CD14-positive monocyte (primary cell): ENCODE measurements at regions not wholly inside any gene's neighbourhood (a gene's known extent, or its start where the extent isn't known, plus 50 kb on each side); places are given as distances from the start of the nearest gene placed in this dataset.

Experiments
- DNase-seq, 3 donors: peaks; one replicate each; pipeline ENCODE4 v3.0.0-alpha.2; 2011 to 2022
- H2AFZ ChIP-seq: 2 replicates; pipeline ENCODE4 v1.6.0; 2012; ENCODE audit warnings: mild to moderate bottlenecking, low read depth, low read length, inconsistent platforms; ENCODE audit not compliant: insufficient read depth, poor library complexity, severe bottlenecking
- H3K27ac ChIP-seq, 2 donors: 1 replicate in 1 of 2; 2 replicates in 1 of 2; pipeline ENCODE4 v1.5.1; 2012 to 2013; ENCODE audit warnings: low read length in 2 of 2, control low read depth in 1 of 2, inconsistent platforms in 1 of 2, low read depth in 1 of 2, mild to moderate bottlenecking in 1 of 2
- H3K27me3 ChIP-seq, 2 donors: one replicate each; pipeline versions ENCODE4 v1.6.0 to v1.6.1; 2011 to 2013; ENCODE audit warnings: low read length in 2 of 2; ENCODE audit not compliant: control insufficient read depth in 2 of 2, insufficient read depth in 2 of 2
- H3K36me3 ChIP-seq, 2 donors: replicated peaks in 1 of 2; 1 replicate in 1 of 2; 2 replicates in 1 of 2; pipeline versions ENCODE4 v1.5.1 to v1.6.1; 2012 to 2013; ENCODE audit warnings: low read length in 2 of 2, control low read depth in 1 of 2, inconsistent platforms in 1 of 2, mild to moderate bottlenecking in 1 of 2; ENCODE audit not compliant: insufficient read depth in 2 of 2, control insufficient read depth in 1 of 2
- H3K4me1 ChIP-seq, 2 donors: 1 replicate in 1 of 2; 2 replicates in 1 of 2; pipeline versions ENCODE4 v1.5.1 to v1.6.1; 2012 to 2013; ENCODE audit warnings: low read length in 2 of 2, control low read depth in 1 of 2, inconsistent platforms in 1 of 2, mild to moderate bottlenecking in 1 of 2, moderate library complexity in 1 of 2; ENCODE audit not compliant: insufficient read depth in 2 of 2, control insufficient read depth in 1 of 2
- H3K4me2 ChIP-seq: replicated peaks from 2 replicates; pipeline ENCODE3; 2012; ENCODE audit warnings: low read length, moderate library complexity, mild to moderate bottlenecking; ENCODE audit not compliant: poor library complexity, severe bottlenecking; ENCODE audit errors: extremely low read depth
- H3K4me3 ChIP-seq, 3 experiments: fragments of 200-600 bp in 1 of 3; sonication (generic) in 1 of 3; replicated peaks in 1 of 3; 1 replicate in 2 of 3; 2 replicates in 1 of 3; pipeline ENCODE4 v1.5.1; 2011 to 2013; ENCODE audit warnings: low read length in 3 of 3, mild to moderate bottlenecking in 3 of 3, control low read depth in 2 of 3, low read depth in 2 of 3, inconsistent platforms in 1 of 3, moderate library complexity in 1 of 3
- H3K79me2 ChIP-seq: 2 replicates; pipeline ENCODE4 v1.6.0; 2012; ENCODE audit warnings: mild to moderate bottlenecking, control low read depth, inconsistent platforms, low read length, moderate library complexity; ENCODE audit not compliant: insufficient read depth
- H3K9ac ChIP-seq: 2 replicates; pipeline ENCODE4 v1.6.0; 2017; ENCODE audit warnings: low read length, mild to moderate bottlenecking; ENCODE audit not compliant: insufficient read depth, poor library complexity, severe bottlenecking
- H3K9me3 ChIP-seq, 2 donors: replicated peaks in 1 of 2; 1 replicate in 1 of 2; 2 replicates in 1 of 2; pipeline versions ENCODE4 v1.5.1 to v1.6.1; 2012 to 2013; ENCODE audit warnings: low read length in 2 of 2, control low read depth in 1 of 2; ENCODE audit not compliant: control insufficient read depth in 1 of 2, insufficient read depth in 1 of 2
- H4K20me1 ChIP-seq: 2 replicates; pipeline ENCODE4 v1.6.0; 2012; ENCODE audit warnings: mild to moderate bottlenecking, low read length, control low read depth, moderate library complexity; ENCODE audit not compliant: insufficient read depth
- H3K27ac Mint-ChIP-seq, 7 donors: one replicate each; pipeline ENCODE4 v1.8.0; 2020; ENCODE audit warnings: mild to moderate bottlenecking in 7 of 7, mixed read lengths in 7 of 7, moderate library complexity in 6 of 7, inconsistent platforms in 2 of 7
- H3K27me3 Mint-ChIP-seq, 3 donors: one replicate each; pipeline ENCODE4 v1.8.0; 2021 to 2022; ENCODE audit warnings: low read depth in 3 of 3, mild to moderate bottlenecking in 3 of 3, mixed read lengths in 3 of 3, moderate library complexity in 3 of 3, inconsistent platforms in 1 of 3
- H3K36me3 Mint-ChIP-seq, 2 donors: one replicate each; pipeline ENCODE4 v1.8.0; 2020; ENCODE audit warnings: mixed read lengths in 2 of 2, inconsistent platforms in 1 of 2, mild to moderate bottlenecking in 1 of 2
- H3K4me1 Mint-ChIP-seq: one replicate; pipeline ENCODE4 v1.8.0; 2020; ENCODE audit warnings: mild to moderate bottlenecking, mixed read lengths
- H3K4me3 Mint-ChIP-seq, 2 donors: one replicate each; pipeline ENCODE4 v1.8.0; 2020; ENCODE audit warnings: mild to moderate bottlenecking in 2 of 2, mixed read lengths in 2 of 2, moderate library complexity in 1 of 2
- H3K9me3 Mint-ChIP-seq, 7 donors: one replicate each; pipeline ENCODE4 v1.8.0; 2020 to 2022; ENCODE audit warnings: mixed read lengths in 7 of 7, mild to moderate bottlenecking in 6 of 7, moderate library complexity in 6 of 7, inconsistent platforms in 2 of 7
- WGBS: methylation state at CpG from one replicate; pipeline ENCODE4 v1.1.5; 2013; ENCODE audit warnings: missing lambda C conversion rate; ENCODE audit not compliant: insufficient coverage; 5-methylcytosine and 5-hydroxymethylcytosine counted together
- intact Hi-C, 2 donors: fragments of 100-400 bp; cut with micrococcal nuclease; formaldehyde crosslinking; loops; one replicate each; pipeline versions ENCODE4 v1.15.0 to v1.15.1; 2023
- TF ChIP-seq, protein P1 (sequence below): fragments of 200-600 bp; IDR thresholded peaks from one replicate; pipeline ENCODE4 v1.8.0; 2022; ENCODE audit warnings: antibody characterized with exemption, mild to moderate bottlenecking

DNA sequence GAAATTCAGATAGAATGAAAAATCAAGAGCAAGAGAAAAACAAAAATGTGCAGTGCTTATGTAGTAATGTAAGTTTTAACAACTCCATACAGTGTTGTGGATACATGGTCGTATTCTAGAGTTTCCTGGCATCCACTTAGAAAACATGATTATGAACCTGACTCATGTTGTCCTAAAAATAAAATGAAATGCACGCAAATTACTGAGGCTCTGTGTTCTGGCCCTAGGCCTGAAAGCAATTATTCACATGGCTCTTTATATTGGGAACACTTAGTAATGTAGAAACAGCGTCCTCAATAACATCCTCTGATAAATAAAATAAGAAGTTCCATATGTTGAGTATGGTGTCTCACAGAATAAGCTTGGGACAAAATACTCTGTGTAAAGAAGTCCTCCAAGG lies 200.2 kb upstream of the SEMA3E start:
- H3K27me3 Mint-ChIP-seq, result peaks cover 0 to 3% (median 0%) of the 10 kb centered on the region in 3 donors
- Histone ChIP-seq H3K27ac (no peak overlapping the region), H3K4me3 (no peak overlapping the region), H3K4me2 (no peak overlapping the region), H3K36me3 (no peaks in the 10 kb centered on the region), H3K27me3 (no peaks in the 10 kb centered on the region), H3K4me1 (no peaks in the 10 kb centered on the region), H4K20me1 (no peaks in the 10 kb centered on the region), H3K9ac (no peak overlapping the region), H3K9me3 (peaks cover 0 to 6% of the 10 kb centered on the region in 2 donors), H2AFZ (no peak overlapping the region), H3K79me2 (no peaks in the 10 kb centered on the region)
- no peaks in the 10 kb centered on the region for H3K36me3 Mint-ChIP-seq
- TF ChIP-seq, protein P1, sequence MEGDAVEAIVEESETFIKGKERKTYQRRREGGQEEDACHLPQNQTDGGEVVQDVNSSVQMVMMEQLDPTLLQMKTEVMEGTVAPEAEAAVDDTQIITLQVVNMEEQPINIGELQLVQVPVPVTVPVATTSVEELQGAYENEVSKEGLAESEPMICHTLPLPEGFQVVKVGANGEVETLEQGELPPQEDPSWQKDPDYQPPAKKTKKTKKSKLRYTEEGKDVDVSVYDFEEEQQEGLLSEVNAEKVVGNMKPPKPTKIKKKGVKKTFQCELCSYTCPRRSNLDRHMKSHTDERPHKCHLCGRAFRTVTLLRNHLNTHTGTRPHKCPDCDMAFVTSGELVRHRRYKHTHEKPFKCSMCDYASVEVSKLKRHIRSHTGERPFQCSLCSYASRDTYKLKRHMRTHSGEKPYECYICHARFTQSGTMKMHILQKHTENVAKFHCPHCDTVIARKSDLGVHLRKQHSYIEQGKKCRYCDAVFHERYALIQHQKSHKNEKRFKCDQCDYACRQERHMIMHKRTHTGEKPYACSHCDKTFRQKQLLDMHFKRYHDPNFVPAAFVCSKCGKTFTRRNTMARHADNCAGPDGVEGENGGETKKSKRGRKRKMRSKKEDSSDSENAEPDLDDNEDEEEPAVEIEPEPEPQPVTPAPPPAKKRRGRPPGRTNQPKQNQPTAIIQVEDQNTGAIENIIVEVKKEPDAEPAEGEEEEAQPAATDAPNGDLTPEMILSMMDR, result no peak
- DNase-seq, result no peak
- intact Hi-C loops, result no loop called here
- WGBS, result no CpG with 5 or more reads among the region's 3 CpGs
- peaks cover 0 to 5% (median 0%) of the 10 kb centered on the region in 7 donors for H3K9me3 Mint-ChIP-seq
- H3K27ac Mint-ChIP-seq, result no peak overlapping the region
- H3K4me3 Mint-ChIP-seq, result no peak overlapping the region
- H3K4me1 Mint-ChIP-seq, result no peaks in the 10 kb centered on the region

DNA sequence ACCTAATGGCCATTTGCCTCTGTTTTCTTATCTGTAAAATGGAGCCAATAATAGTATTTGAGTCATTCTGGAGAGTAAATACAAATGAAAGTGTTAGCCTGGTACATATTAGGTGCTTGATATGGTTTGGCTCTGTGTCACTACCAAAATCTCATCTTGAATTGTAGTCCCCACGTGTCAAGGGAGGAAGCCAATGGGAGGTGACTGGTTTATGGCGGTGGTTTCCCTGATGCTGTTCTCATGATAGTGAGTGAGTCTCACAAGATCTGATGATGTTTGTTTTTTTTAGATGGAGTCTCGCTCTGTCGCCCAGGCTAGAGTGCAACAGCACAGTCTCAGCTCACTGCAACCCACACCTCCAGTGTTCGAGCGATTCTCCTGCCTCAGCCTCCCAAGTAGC lies 194.0 kb upstream of the SEMA3E start:
- WGBS, result 78% methylated on average over 1 of the region's 6 CpGs
- DNase-seq, result no peak
- H3K27me3 ChIP-seq, result no peaks in the 10 kb centered on the region
- H3K9me3 ChIP-seq, result peaks cover 0 to 6% of the 10 kb centered on the region in 2 donors
- no peak overlapping the region for H2AFZ ChIP-seq
- no peaks in the 10 kb centered on the region for H3K36me3 ChIP-seq
- H3K27ac ChIP-seq, result no peak overlapping the region
- H4K20me1 ChIP-seq, result no peaks in the 10 kb centered on the region
- H3K27ac Mint-ChIP-seq, result no peak overlapping the region
- TF ChIP-seq, protein P1, result no peak
- H3K27me3 Mint-ChIP-seq, result no peaks in the 10 kb centered on the region
- no peaks in the 10 kb centered on the region for H3K79me2 ChIP-seq
- H3K4me1 ChIP-seq, result no peaks in the 10 kb centered on the region
- H3K4me3 Mint-ChIP-seq, result no peak overlapping the region
- H3K4me1 Mint-ChIP-seq, result no peaks in the 10 kb centered on the region
- H3K4me2 ChIP-seq, result no peak overlapping the region
- no peak overlapping the region for H3K4me3 ChIP-seq
- intact Hi-C loops, result no loop called here
- H3K36me3 Mint-ChIP-seq, result no peaks in the 10 kb centered on the region
- H3K9ac ChIP-seq, result no peak overlapping the region
- peaks cover 0 to 5% (median 2%) of the 10 kb centered on the region in 7 donors for H3K9me3 Mint-ChIP-seq
